Left lung (tissue), 4 donors: ENCODE measurements at regions not wholly inside any gene's neighbourhood (a gene's known extent, or its start where the extent isn't known, plus 50 kb on each side); places are given as distances from the start of the nearest gene placed in this dataset.
A peak's percentile ranks its signal among the peaks of the same experiment; 100 is the strongest.

Experiments used
- ATAC-seq: fragments of 200-7000 bp; cut with Tn5 transposase; one replicate; pipeline ENCODE4 v1.9.1; 2020; ENCODE audit warnings: moderate library complexity
- DNase-seq, 4 donors: peaks; one replicate each; pipeline ENCODE4 v3.0.0-alpha.2; 2013 to 2020
- H3K27ac ChIP-seq, 2 donors: fragments of 200-600 bp; sonication (generic) in 1 of 2; one replicate each; pipeline versions ENCODE4 v1.5.0 to v1.8.0; 2020 to 2021
- H3K27me3 ChIP-seq, 2 donors: fragments of 200-600 bp; sonication (generic) in 1 of 2; one replicate each; pipeline versions ENCODE4 v1.5.0 to v1.8.0; 2020 to 2021
- H3K36me3 ChIP-seq, 2 donors: fragments of 200-600 bp; sonication (generic) in 1 of 2; one replicate each; pipeline versions ENCODE4 v1.5.0 to v1.8.0; 2020 to 2021
- H3K4me1 ChIP-seq, 2 donors: fragments of 200-600 bp; one replicate each; pipeline ENCODE4 v1.8.0; 2021
- H3K4me3 ChIP-seq, 2 donors: fragments of 200-600 bp; sonication (generic) in 1 of 2; one replicate each; pipeline versions ENCODE4 v1.5.0 to v1.8.0; 2020 to 2021; ENCODE audit warnings: mild to moderate bottlenecking in 1 of 2
- H3K9me3 ChIP-seq, 2 donors: fragments of 200-600 bp; sonication (generic) in 1 of 2; one replicate each; pipeline versions ENCODE4 v1.5.0 to v1.8.0; 2020 to 2021
- CTCF ChIP-seq, 2 donors: fragments of 200-600 bp; sonication (generic) in 1 of 2; IDR thresholded peaks; one replicate each; pipeline versions ENCODE4 v1.5.0 to v1.8.0; 2021; ENCODE audit warnings: antibody characterized with exemption in 2 of 2
- intact Hi-C, 2 donors: fragments of 100-400 bp; cut with DNase I; formaldehyde crosslinking; loops; one replicate each; pipeline versions ENCODE4 v1.11.2 to v1.14.2; 2022
- donor health status: DM: no; HTN: yes; CAD: no.
- donor health status: DM: no; HTN: no; CAD: no.

GRCh38 chr12:81022531-81022930 is 55.3 kb upstream of the ACSS3 start:
- no peaks in the 10 kb centered on the region for H3K36me3 ChIP-seq
- H3K27ac ChIP-seq = no peak overlapping the region
- DNase-seq = no peak
- ATAC-seq = no peak
- no peaks in the 10 kb centered on the region for H3K4me1 ChIP-seq
- H3K27me3 ChIP-seq = no peaks in the 10 kb centered on the region
- no peak overlapping the region for H3K4me3 ChIP-seq
- TF ChIP-seq CTCF (IDR thresholded peaks at IDR 0.05) = no peak
- intact Hi-C loops = no loop called here
- H3K9me3 ChIP-seq = no peaks in the 10 kb centered on the region

- Histone ChIP-seq H3K27ac (no peak overlapping the region), H3K4me1 (no peaks in the 10 kb centered on the region), H3K4me3 (no peak overlapping the region), H3K27me3 (no peaks in the 10 kb centered on the region), H3K36me3 (no peaks in the 10 kb centered on the region), H3K9me3 (no peaks in the 10 kb centered on the region)
- no peak for TF ChIP-seq CTCF (IDR thresholded peaks at IDR 0.05)
- intact Hi-C loops = no loop called here
- DNase-seq = no peak
- no peak for ATAC-seq
Observed at GRCh38 chr12:81021834-81022233, 56.0 kb upstream of the ACSS3 start.

- DNase-seq = peak in 2 of 4 donors; percentile 5 to 6
- ATAC-seq = no peak
Observed at GRCh38 chr12:81021131-81021748, 56.6 kb upstream of the ACSS3 start.

GRCh38 chr12:81017792-81018191 is 60.1 kb upstream of the ACSS3 start:
- TF ChIP-seq CTCF (IDR thresholded peaks at IDR 0.05) = no peak
- Histone ChIP-seq H3K9me3 (no peaks in the 10 kb centered on the region), H3K4me1 (no peaks in the 10 kb centered on the region), H3K36me3 (no peaks in the 10 kb centered on the region), H3K4me3 (no peak overlapping the region), H3K27ac (no peak overlapping the region), H3K27me3 (no peaks in the 10 kb centered on the region)
- DNase-seq = no peak
- intact Hi-C loops = no loop called here
- no peak for ATAC-seq

More at GRCh38 chr12:81021131-81021748, 56.6 kb upstream of the ACSS3 start:
- H3K27me3 ChIP-seq = no peaks in the 10 kb centered on the region
- H3K4me1 ChIP-seq = no peaks in the 10 kb centered on the region
- H3K9me3 ChIP-seq = no peaks in the 10 kb centered on the region
- no peak for TF ChIP-seq CTCF (IDR thresholded peaks at IDR 0.05)
- no peaks in the 10 kb centered on the region for H3K36me3 ChIP-seq
- H3K27ac ChIP-seq = no peak overlapping the region
- intact Hi-C loops = no loop called here
- no peak overlapping the region for H3K4me3 ChIP-seq

GRCh38 chr12:81015510-81015909 is 62.4 kb upstream of the ACSS3 start:
- ATAC-seq = no peak
- Histone ChIP-seq H3K27ac (no peak overlapping the region), H3K4me1 (no peaks in the 10 kb centered on the region), H3K9me3 (no peaks in the 10 kb centered on the region), H3K4me3 (no peak overlapping the region), H3K36me3 (no peaks in the 10 kb centered on the region), H3K27me3 (no peaks in the 10 kb centered on the region)
- DNase-seq = no peak
- no peak for TF ChIP-seq CTCF (IDR thresholded peaks at IDR 0.05)
- intact Hi-C loops = no loop called here
